Medulla oblongata (tissue), 1 donor: ENCODE measurements at regions not wholly inside any gene's neighbourhood (a gene's known extent, or its start where the extent isn't known, plus 50 kb on each side); places are given as distances from the start of the nearest gene placed in this dataset.

Experiments used
- DNase-seq: peaks from one replicate; pipeline ENCODE4 v3.0.0-alpha.2; 2015; ENCODE audit errors: extremely low spot score

DNA sequence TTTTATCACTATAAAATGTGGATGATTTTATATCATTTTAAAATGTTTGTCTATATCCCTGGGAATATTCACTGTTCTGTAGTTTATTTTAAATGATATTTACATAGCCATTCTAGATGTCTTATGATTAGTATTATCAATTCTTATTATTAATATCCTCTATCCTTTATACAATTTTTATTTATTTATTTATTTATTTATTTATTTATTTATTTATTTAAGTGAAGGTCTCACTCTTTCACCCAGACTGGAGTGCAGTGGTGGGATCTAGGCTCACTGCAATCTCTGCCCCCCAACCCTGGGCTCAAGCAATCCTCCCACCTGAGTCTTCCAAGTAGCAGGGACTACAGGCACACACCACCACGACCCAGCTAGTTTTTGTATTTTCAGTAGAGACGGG lies 1848.9 kb downstream of the EFNA5 start:
- no peak for DNase-seq

DNA sequence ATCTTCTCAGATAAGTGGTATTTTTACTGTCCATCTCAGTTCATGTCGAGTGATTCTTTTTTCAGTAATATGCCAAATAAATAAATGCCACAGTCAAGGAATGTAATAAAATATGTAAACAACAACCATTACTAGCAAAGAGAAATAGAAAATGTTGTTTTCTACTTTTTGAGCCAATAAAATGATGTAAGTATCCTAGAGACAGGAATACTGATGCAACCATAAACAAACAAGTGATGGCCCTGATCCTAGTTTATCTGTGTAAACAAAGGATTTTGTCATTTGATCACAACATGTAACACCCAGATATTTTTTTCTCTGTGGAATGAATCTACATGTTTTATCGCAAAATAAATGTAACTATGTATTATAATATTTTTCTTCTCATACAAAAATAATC lies 1852.8 kb downstream of the EFNA5 start:
- no peak for DNase-seq

DNA sequence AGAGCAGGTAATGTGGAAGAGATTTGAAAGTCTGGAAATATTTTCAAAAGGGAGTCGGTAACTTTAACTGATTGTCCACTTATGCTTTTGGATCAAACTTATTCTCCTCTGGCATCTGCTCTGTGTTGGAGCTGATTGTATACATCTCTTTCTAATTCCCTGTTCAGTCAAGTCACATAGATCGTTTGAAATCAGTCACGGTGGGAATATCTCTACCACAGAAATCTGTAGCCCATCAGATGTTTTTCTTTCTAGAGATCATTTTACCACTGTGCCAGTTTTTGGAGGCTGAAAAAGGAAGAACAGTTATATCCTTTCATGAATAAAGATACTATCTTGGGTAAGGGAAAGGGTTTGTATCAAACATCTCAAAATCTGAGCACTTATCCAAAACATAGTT lies 1853.3 kb downstream of the EFNA5 start:
- no peak for DNase-seq

DNA sequence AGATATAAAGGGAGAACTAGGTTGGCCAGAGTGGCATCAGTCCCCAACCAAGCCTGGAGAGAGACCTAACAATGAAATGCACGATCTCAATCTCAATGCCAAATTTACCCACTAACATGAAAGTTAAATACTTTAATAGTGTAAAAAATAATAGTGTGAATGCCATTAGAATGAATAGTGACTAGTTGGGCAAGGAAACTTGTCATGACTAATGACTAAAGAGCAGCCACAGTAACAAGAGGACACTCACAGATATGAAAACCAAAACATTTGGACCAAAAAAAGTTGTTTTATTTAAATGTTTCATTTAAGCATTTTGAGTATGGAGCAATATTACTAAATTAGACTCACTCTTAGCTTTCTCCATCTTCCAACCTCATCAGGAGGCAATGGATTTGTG lies 1853.8 kb downstream of the EFNA5 start:
- no peak for DNase-seq

DNA sequence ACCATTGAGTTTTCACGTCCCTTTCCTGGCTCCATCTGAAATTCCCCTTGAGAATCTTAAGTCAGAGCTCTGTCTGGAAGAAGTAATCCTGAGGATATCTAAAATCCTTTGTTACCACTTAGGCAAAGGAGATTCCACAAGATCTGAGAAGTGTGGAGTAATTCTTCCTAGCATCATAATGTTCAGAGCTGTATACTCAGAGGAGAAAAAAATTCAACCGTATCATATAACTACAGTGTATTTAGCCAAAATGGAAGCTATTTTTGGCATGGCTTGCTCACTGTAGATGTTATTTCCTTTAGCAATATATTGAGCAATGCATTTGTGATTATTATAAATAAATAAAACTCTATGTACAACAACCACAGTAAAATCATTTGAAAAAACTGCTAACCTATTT lies 1858.4 kb downstream of the EFNA5 start:
- no peak for DNase-seq

DNA sequence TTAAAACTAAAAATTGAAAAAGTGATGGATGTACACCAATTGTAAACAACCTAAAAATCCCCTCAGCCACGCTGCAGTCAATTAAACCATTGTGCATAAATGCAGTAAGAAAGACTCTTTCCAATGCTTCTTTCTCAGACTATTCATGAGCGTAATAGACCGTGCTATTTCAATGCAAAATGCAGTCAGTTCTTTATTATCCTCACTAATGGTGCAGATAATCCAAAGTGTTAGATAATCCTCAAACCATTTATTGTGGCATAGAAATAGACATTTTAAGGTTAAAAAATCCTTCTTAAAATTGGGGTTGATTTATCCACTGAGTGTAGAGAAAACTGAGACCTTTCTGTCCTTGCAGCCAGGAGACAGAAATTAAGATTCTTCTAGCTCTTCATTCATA lies 1862.8 kb downstream of the EFNA5 start:
- DNase-seq, result no peak

DNA sequence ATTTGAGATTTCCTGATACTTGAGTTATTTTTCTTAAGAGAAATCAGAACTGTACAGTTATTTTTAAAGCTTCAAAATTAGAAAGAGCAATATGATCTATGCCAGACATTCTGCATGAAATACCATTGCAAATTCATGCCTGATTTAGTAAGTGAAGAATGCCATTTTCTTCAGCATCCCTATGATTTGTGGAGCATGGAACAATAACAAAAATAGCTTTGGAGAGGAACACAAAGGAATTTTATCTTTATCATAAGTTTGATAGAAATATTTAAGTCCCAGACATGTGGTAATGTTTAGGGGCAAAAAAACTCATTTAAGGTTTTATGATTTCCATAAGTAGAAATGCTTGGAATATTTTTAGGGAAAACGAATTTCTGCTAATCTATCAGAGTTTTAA lies 1863.4 kb downstream of the EFNA5 start:
- no peak for DNase-seq

DNA sequence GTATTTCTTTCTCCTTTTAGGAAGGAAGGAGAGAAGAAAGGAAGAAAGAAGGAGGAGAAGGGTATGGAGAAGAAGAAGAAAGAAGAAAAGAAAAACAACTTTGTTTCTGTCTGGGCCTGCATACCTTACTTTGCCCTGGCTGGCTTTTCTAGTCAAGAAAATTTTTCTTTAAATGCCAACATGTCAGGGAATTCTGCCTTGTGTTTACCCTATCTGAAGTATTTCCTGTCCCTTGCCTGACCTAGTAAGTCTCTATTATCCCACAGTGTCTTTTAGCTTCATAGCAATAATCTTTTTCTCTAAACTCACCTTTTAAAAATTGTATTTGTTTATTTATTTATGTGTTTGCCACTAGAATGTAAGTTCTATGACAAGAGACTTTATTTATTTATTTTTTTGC lies 1864.1 kb downstream of the EFNA5 start:
- no peak for DNase-seq

DNA sequence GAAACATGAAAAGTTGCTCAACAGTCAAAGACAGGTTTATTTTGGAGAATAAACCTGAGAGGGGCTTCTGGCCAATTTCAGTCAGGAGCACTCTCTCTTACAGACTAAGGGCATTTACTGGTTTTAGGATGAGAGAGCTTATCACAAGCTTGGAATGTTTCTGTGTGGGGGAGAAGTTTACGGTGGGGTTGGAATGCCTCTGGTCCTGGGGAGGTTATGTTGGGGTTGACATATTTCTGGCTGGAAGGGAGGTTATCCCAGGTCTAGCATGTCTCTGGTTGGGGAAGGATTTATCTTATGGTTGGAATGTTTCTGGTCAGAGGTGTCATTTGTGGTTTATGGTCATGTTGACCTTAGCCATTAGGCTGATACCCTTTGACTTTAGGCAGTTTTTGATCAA lies 1867.3 kb downstream of the EFNA5 start:
- no peak for DNase-seq

DNA sequence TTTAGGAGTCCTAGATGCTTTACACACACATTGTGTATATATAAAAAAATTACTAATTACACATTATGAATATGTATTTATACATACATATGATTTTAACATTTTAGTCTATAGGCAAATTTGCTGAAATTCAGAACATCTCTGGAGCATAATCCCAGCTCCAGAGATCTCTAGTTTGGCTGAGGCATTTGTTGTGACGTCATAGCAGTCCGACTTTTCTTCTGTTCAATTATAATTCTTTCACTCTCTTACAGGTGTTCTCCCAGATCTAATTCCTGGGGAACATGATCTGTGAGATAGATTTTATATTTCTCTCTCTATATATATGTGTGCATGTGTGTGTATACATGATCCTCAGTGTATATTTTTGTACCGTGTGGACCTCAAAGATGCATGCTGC lies 1876.2 kb downstream of the EFNA5 start:
- no peak for DNase-seq

DNA sequence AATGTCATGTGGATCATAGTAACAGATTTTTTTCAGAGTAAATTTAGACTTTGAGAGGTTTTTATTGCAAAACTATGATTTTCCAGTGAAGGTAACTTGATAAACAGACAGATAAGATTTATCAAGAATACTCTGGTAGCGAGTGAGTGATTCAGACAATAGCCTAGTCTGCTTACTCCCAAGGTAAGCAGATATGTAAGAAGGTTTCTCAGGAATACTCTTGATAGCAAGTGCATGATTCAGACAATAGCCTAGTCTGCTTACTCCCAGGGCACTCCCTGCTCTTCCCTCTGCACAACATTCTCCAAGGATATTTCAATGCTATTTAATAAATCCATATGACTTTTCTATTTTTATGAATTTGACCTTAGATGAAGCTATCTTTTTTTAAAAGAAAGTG lies 1881.5 kb downstream of the EFNA5 start:
- DNase-seq, result no peak

DNA sequence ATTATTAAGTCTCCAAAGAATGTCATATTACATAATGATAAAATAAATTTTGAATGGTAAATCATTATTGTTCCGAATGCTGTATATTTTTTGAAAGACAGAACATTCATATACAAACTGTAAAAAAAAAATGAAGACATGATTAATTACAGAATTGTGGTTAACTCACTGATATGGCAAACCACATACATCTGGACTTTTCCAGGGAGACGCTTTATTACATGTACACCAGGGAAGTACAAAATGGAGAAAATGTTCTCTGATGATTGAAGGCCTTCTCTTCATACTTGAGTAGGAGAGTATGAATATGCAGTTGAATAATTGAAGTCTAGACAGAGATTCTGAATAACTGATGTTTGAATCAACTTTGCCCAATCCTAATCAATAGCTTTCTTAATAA lies 1886.9 kb downstream of the EFNA5 start:
- no peak for DNase-seq

DNA sequence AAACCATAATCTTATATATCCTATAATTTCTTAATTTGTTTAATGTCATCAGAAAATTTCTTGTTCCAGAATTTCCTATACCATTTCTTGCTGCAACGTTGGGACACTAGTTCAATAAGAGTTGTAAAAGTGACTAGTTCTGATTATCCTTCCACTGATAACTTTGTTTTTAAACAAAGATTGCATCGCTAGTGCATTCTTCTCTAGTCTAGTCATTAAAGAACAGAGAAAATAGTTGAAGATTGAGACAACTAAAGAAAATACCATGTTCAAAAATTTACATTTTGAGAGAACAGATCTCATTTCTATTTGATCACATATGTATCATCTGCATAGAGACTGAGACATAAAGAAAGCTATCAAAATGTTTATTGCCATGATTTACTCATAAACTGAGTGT lies 1888.2 kb downstream of the EFNA5 start:
- no peak for DNase-seq

DNA sequence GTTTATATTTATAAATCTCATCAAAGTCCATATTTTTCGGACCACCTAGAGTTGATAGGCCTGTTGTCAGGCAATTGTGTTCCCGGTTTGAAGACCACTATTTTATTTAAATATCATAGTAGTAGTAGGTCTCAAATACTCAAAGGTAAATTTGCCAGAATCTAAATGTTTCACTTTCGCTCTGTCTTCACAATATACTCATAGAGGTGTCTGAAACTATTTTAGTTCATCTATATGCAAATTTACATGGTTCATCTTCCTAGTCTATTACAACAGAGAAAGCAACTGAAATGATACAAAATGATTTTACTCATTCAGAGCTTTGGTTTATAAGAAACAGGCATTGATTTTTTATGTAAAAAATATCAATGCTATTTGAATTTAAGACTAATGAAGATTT lies 1897.5 kb downstream of the EFNA5 start:
- DNase-seq, result no peak

DNA sequence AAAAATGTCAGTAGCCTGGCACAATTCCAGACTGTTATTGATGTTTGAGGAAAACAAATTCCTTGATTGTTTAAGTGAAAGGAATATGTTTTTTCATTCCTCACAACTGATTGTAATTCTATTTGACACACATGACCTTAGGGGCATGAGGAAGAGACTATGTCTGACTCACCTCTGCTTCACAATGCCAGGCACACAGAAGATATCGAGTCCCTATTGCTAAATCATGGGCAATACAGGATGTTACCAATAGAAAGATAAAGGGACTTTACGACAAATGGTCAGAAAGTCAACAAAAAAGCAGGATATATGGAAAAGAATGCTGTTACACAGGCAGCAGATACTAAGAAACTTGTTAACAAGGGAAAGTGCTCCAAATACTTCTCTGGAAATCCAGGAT lies 1903.5 kb downstream of the EFNA5 start:
- no peak for DNase-seq

DNA sequence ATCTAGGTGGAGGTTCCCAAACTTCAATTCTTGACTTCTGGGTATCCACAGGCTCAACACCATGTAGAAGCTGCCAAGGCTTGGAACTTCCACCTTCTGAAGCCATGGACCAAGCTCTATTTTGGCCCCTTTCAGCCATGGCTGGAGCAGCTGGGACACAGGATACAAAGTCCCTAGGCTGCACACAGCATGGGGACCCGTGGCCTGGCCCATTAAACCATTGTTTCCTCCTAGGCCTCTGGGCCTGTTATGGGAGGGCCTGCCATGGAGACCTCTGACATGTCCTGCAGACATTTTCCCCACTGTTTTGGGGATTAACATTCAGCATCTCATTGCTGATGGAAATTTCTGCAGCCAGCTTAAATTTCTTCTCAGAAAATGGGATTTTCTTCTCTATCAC lies 1908.0 kb downstream of the EFNA5 start:
- no peak for DNase-seq

DNA sequence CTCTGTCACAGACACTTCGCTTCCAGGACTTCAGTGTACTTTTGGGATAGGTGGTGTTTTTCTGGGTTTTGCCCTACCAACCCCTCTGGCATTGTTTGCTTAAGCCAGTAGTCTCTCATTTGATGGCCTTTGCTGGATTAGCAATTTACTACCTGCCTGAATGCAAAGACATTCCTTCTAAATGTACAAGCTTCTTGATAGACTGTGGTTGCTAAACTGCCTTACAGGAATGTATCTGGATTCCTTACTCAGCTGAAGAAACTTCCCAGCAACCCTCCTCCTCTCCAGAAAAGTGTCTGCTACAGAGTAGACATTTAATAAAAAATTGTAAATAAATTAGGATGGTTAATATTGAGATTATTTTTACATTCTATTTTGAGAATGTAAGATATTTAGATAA lies 1916.7 kb downstream of the EFNA5 start:
- no peak for DNase-seq

DNA sequence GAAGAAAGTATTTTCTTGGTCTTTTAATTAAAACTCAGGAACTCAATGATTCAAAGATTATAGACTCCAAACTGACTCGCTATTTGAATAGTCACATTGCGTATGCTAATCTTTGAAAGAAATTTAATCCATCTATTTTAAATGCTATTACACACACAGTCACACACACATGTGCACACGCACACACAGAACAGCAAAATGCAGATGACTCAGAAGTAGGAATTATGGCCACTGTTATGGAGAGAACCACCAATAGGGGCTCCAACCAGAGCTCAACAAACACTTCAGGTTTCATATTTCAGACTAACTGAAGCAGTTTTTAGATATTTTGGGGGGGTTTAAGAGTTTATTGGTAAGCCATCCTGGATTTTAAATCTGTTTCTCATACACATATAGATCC lies 1917.9 kb downstream of the EFNA5 start:
- DNase-seq, result no peak

DNA sequence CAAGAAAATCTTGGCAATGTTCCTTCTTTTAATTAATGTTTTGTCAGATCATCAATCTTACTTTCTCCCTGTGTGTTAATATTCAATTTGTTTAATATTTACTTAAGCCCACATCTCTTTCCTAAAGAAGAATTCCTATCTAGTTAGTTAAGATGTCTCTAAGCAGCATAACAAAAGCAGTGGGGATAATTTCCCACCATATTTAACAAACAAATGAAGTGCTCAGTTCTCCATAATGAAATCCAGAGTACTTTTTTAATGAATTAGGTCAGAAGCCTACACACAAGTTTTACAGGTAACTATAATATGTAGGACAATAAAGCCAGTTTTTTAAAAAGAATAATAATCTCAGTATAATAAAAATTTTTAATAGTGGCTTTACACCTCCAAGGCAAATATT lies 1918.8 kb downstream of the EFNA5 start:
- no peak for DNase-seq

DNA sequence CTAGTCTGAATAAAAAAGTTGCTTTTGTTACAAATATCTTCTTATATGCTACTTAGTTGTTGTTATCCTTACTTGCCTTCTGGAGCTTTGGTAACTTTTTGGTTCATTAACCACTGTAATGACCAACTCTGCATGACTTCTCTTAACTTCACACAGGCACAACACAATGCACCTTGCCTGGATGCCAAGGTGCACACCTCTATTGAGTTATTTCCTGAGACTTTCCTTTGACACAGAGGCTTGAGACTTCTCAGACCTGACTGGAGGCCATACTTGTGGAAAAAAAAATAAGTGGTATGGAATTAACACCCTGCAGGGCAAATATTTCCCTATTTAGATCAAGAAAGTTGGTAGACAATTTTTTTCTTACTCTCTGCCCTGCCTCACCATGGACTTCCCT lies 1925.6 kb downstream of the EFNA5 start:
- no peak for DNase-seq

DNA sequence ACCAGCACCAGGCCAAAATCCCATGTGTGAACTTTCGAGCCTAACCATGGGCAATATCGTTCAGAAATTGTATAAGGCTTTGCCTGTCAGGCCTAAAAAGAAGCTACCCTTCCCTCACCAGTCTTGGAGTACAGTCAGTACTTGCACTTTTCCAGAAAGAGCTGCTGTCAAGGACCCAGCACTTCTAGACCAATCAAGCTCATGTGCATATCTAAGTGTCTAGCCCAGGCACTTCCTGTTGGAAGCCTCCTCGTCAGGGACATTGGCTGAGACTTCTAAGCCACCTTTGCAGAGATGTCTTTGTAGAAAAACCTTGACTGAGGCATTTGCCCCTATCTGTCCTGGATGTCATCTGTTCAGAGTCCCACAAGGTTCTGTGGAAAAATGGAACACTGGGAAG lies 1930.5 kb downstream of the EFNA5 start:
- no peak for DNase-seq

DNA sequence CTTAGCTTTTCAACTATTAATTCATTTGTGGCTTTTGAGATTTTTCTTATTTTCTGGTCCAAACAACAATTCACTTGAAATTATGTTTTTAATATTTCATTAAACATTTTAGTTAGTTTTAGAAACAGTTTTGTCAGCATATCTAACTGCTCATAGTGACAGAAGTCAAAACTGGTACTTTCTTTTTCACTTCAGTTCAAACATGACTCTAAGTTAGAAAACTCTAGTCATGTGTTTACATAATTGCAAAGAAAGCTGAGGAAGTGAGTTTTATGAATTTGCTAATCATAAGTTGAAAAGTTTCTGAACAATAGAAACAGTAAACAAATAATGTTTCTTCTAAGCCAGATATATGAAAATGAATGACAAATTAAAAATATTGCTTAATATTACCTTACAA lies 1931.0 kb downstream of the EFNA5 start:
- no peak for DNase-seq

DNA sequence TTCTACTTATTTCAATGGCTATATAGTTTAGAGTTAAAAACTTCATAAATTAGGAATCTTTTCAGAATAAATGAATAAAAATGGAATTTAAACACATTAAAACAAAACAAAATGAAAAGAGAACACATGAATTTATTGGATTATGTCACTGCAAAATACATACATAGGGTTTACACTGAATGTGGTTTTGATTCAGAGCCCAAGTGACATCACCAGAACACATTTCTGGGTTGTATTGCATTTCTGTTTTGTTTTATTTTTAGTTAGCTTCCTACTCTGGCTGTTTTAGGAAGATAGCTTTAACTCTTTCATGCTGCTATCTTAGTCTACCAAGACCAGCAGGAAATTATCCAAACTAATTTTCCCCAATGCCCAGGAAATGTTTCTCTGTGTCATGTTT lies 1935.0 kb downstream of the EFNA5 start:
- DNase-seq, result no peak

DNA sequence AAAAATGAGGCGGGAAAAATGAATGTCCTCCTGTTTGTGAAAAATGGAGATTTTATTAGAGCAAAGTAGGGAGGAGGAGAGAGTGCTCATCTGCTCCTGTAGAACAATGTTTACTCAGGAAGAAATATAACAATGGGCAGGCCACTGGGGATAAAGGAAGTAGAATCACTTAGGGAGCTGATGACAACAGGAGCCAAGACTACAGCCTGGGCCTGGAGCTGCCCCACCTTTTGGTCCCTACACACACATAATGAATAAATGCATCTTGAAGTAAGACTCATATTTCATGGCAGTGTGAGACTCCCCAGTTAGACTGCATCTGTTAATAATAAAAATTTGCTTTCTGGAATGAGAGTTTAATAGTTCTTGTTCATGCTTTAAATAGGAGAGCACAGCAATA lies 1939.8 kb downstream of the EFNA5 start:
- no peak for DNase-seq

DNA sequence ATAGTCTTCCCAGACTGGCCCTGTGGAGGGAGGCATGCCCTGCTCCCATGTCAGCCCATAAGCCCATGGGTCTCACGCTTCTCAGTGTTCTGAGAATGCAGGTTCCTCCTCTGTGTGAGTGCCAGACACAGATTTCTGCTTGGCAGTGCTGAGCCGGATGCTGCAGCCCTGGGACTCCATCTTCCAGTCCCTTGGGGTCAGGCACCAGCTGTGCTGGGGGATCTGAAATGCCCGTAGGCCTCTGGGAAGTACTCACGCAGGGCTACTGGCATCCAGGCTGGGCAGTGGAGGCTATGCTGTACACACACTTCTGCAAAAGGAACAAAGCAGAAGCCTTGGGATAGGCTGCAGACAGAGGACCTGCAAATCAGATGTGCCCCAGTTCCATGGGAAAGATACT lies 1944.6 kb downstream of the EFNA5 start:
- DNase-seq, result no peak
